Ascending aorta (tissue), 2 donors: ENCODE measurements at regions not wholly inside any gene's neighbourhood (a gene's known extent, or its start where the extent isn't known, plus 50 kb on each side); places are given as distances from the start of the nearest gene placed in this dataset.

Experiments used
- DNase-seq, 2 donors: peaks; one replicate each; pipeline ENCODE4 v3.0.0-alpha.2; 2019; ENCODE audit warnings: low spot score in 2 of 2
- H3K27ac ChIP-seq, 2 donors: fragments of 200-600 bp; sonication (generic); one replicate each; pipeline ENCODE4 v1.5.1; 2016 to 2017; ENCODE audit warnings: mild to moderate bottlenecking in 1 of 2
- H3K27me3 ChIP-seq: fragments of 200-600 bp; sonication (generic); one replicate; pipeline ENCODE4 v1.5.1; 2017
- H3K36me3 ChIP-seq, 2 donors: fragments of 200-600 bp; sonication (generic); one replicate each; pipeline ENCODE4 v1.5.1; 2016
- H3K4me1 ChIP-seq, 2 donors: fragments of 200-600 bp; sonication (generic); one replicate each; pipeline ENCODE4 v1.5.1; 2016 to 2017; ENCODE audit warnings: mild to moderate bottlenecking in 1 of 2
- H3K4me3 ChIP-seq, 2 donors: fragments of 200-600 bp; sonication (generic); one replicate each; pipeline ENCODE4 v1.5.1; 2016 to 2017; ENCODE audit warnings: mild to moderate bottlenecking in 1 of 2
- H3K9me3 ChIP-seq, 2 donors: fragments of 200-600 bp; sonication (generic); one replicate each; pipeline ENCODE4 v1.5.1; 2016
- CTCF ChIP-seq, 3 experiments: fragments of 200-600 bp in 2 of 3; fragments of 450-650 bp in 1 of 3; sonication (generic) in 2 of 3; IDR thresholded peaks; one replicate each; pipeline ENCODE4 v1.5.1; 2016 to 2019; ENCODE audit warnings: antibody characterized with exemption in 3 of 3, mild to moderate bottlenecking in 1 of 3, moderate library complexity in 1 of 3
- intact Hi-C: fragments of 100-400 bp; cut with DNase I; formaldehyde crosslinking; loops from one replicate; pipeline ENCODE4 v1.15.1; 2023

GRCh38 chr16:65909310-65910050 lies 457.0 kb upstream of the CDH5 start:
- no peak overlapping the region for H3K27ac ChIP-seq
- H3K36me3 ChIP-seq, result no peaks in the 10 kb centered on the region
- TF ChIP-seq CTCF (IDR thresholded peaks at IDR 0.05), result no peak
- intact Hi-C loops, result no loop called here
- H3K4me3 ChIP-seq, result no peak overlapping the region
- H3K9me3 ChIP-seq, result no peaks in the 10 kb centered on the region
- H3K4me1 ChIP-seq, result no peaks in the 10 kb centered on the region
- no peak for DNase-seq
- no peaks in the 10 kb centered on the region for H3K27me3 ChIP-seq

GRCh38 chr16:65908568-65908967 lies 457.9 kb upstream of the CDH5 start:
- TF ChIP-seq CTCF (IDR thresholded peaks at IDR 0.05), result no peak
- no peaks in the 10 kb centered on the region for H3K36me3 ChIP-seq
- DNase-seq, result no peak
- H3K4me3 ChIP-seq, result no peak overlapping the region
- H3K4me1 ChIP-seq, result no peaks in the 10 kb centered on the region
- H3K27me3 ChIP-seq, result no peaks in the 10 kb centered on the region
- H3K27ac ChIP-seq, result no peak overlapping the region
- intact Hi-C loops, result no loop called here
- no peaks in the 10 kb centered on the region for H3K9me3 ChIP-seq

- DNase-seq, result no peak
- no peaks in the 10 kb centered on the region for H3K9me3 ChIP-seq
- no peak overlapping the region for H3K27ac ChIP-seq
- no peak for TF ChIP-seq CTCF (IDR thresholded peaks at IDR 0.05)
- H3K36me3 ChIP-seq, result no peaks in the 10 kb centered on the region
- H3K27me3 ChIP-seq, result no peaks in the 10 kb centered on the region
- H3K4me3 ChIP-seq, result no peak overlapping the region
- no peaks in the 10 kb centered on the region for H3K4me1 ChIP-seq
- intact Hi-C loops, result no loop called here
Measured at GRCh38 chr16:65905331-65905730, 461.2 kb upstream of the CDH5 start.

- Histone ChIP-seq H3K4me1 (no peaks in the 10 kb centered on the region), H3K9me3 (no peaks in the 10 kb centered on the region), H3K27me3 (no peaks in the 10 kb centered on the region), H3K4me3 (no peak overlapping the region), H3K27ac (no peak overlapping the region), H3K36me3 (no peaks in the 10 kb centered on the region)
- DNase-seq, result no peak
- TF ChIP-seq CTCF (IDR thresholded peaks at IDR 0.05), result no peak
- intact Hi-C loops, result no loop called here
Measured at GRCh38 chr16:65896448-65897153, 469.9 kb upstream of the CDH5 start.

GRCh38 chr16:65895906-65896305 lies 470.6 kb upstream of the CDH5 start:
- Histone ChIP-seq H3K27ac (no peak overlapping the region), H3K27me3 (no peaks in the 10 kb centered on the region), H3K4me3 (no peak overlapping the region), H3K4me1 (no peaks in the 10 kb centered on the region), H3K36me3 (no peaks in the 10 kb centered on the region), H3K9me3 (no peaks in the 10 kb centered on the region)
- DNase-seq, result no peak
- TF ChIP-seq CTCF (IDR thresholded peaks at IDR 0.05), result no peak
- intact Hi-C loops, result no loop called here
